Fibroblast of gingiva (primary cell): ENCODE measurements at regions not wholly inside any gene's neighbourhood (a gene's known extent, or its start where the extent isn't known, plus 50 kb on each side); places are given as distances from the start of the nearest gene placed in this dataset.

Source experiments
- DNase-seq: peaks from one replicate; pipeline ENCODE4 v3.0.0-alpha.2; 2011; ENCODE audit warnings: low read depth

DNA sequence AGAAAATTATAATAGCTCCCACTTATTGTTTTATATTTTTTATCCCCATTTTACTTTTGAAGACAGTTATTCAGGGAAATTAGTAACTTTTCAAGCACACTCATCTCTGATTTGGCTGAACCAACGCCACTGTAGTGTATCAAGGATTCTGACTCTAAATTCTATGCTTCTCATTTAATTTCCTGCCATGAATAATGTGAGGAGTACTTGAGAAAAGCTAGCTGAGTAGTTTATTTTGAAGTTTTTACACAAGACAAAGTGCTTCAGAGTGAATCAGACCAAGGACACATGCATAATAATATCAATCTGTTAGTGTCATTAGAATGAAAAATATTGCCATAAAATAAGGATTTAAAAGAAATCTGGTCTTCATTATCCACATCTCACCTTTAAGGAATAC lies 329.9 kb downstream of the SLITRK6 start:
- no peak for DNase-seq

DNA sequence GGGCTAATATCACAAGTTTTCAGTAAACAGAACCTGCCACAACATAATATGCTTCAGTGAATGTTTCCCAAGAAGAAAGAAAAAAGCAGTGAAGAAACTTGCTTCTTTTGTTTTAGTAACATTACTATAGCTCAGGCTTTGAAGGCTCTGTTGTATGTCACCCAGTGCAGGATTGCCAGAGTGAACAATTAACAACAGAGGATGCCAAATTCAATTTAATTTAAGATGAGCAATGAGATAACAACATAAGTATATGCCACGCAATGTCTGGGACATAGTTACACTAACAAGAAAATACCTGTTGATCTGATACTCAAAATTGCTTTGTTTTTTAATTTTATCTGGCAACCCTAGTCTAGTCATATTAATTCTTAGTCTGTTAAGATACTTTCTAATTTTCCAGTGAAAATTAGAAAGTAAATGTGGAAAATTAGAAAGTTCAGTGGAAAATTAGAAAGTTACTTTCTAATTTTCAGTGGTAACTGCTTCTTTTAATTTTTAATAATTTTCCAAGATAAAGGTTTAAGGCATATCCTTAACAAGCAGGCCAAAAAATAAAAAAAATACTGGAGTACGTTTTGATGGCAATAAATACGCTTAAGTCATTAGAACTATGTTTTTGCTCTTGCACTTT lies 336.3 kb downstream of the SLITRK6 start:
- DNase-seq: no peak

DNA sequence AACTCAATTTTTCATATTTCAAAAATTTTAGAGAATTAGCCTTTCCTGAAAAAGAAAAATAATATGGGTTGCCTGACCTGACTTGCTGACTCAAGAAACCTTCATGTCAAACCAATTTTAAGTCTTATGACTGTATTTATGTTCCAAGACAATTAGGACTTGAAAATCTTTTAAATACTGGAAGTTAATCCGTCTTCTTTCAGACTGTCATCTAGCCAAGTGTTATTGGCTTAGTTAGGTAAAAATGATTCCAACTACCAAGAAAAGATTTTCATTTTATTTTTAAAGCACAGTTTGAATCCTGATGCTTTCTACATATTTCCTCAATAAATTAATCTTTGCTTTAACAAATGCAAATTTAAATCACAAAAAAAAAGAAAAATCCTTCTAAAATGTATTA lies 337.6 kb downstream of the SLITRK6 start:
- no peak for DNase-seq

DNA sequence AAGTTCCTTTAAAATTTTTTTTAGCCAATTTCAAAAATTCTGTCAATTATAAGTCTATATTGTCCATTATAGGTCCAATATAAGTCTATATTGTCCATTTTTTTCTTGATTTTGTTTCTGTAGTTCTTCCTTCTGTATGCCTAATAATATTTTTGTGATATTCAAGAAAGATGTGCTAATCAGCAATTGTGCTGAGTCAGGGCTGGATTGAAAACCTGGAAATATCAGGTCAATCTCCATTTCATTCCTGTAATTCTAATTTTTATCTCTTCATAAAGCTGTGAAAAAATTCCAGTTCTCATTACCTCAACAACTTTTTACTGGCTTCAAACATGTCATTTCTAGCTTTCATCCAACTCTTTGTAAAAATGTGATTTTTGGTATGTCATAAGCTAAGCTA lies 353.7 kb downstream of the SLITRK6 start:
- DNase-seq: no peak

DNA sequence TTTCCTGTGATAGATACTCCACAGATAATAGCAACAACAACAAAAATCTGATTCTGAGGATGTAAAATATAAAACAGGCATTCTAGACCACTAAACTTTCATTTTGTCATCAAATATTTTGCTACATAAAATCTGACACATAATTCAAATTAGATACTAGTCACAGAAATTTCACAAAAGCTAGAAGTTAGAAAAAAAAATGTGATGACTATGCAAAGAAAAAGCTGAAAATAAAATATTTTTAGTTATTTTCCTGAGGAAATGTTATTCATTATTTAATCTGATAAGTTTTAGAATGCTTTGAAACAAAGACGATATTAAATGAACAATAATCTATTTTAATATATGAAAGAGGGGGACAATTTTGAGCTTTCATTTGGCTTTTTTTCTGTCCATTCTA lies 357.2 kb downstream of the SLITRK6 start:
- DNase-seq: no peak

DNA sequence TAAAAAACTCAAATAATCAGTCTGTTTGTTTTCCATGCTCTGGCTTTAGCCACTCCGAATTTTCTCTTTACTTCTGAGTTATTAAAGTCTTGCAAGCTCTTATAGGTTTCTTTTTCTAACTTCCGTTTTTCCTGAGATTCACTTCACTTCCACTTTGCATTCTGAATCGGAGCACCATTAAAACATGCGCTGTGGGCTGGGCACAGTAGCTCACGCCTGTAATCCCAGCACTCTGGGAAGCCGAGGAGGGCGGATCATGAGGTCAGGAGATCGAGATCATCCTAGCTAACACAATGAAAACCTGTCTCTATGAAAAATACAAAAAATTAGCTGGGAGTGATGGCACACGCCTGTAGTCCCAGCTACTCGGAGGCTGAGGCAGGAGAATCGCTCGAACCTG lies 357.9 kb downstream of the SLITRK6 start:
- no peak for DNase-seq

DNA sequence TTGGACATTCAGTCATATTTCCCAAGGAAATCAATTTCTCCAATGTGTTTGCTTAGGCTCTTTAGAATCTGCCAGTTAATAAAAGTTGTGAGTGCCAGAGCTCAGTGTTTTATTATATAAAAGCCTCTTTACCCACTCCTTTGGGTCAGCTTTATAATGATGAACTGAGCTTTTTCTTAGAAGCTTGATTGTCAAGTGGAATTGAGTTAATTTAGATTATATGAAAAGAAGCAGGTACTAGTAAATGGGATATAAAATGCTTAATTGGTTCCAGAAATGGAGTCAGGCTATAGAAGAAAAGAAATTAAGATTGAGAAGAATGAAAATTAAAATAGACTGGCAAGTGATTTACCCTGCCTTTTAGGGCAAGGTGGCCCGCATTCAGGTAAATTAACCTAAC lies 363.2 kb downstream of the SLITRK6 start:
- no peak for DNase-seq

DNA sequence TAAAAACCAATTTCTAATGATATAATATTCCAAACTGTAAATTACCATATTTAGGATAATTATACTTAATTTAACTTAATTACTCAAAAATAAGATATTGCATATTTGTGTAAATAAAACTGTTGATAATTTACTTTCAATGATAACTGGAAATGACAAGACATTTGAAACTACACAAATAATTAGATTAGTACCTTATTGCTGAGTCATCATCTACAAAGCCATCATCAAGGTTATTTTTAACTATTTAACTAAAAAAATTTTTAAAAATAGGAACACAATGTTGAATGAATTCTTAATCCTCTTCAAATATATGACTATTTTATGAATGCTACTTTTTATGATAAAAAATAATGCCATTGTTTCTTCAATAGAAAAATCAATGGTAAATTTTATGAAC lies 364.3 kb downstream of the SLITRK6 start:
- no peak for DNase-seq

DNA sequence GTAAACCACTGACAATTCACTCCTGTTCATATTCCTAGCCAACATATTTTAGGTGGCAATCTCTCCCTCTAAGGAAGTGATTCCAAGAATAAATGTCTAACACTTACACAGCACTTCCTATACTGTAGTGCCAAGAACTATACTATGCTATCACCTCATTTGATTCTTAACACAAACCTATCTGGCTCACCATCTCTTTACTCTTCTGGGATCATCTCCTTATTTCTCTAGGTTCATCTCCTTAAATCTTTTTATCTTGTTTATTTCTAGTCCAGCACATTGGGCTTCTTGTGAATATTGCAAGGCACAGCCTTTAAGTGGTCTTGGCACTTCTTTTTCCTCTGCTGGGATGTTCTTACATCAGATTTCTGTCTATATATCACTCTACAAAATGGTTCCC lies 366.3 kb downstream of the SLITRK6 start:
- DNase-seq: no peak

DNA sequence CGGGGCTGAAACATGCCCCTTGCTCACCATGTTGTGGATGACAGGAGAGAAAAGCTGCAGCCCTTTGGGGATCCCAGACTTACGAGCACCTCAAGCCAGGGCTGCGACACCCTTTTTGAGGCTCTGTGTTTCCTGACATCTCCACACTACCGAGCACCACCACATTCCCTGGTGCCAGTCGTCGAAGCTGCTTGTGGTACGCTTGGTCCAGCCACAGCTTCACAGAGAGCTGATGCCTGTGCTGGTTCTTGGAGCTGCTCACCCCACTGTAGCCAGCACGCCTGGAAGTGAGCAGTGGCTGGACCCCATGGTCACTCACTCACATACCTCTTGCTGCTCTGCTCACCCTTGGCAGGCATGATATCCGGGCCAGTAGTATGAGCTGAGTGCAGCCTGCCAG lies 367.5 kb downstream of the SLITRK6 start:
- no peak for DNase-seq

DNA sequence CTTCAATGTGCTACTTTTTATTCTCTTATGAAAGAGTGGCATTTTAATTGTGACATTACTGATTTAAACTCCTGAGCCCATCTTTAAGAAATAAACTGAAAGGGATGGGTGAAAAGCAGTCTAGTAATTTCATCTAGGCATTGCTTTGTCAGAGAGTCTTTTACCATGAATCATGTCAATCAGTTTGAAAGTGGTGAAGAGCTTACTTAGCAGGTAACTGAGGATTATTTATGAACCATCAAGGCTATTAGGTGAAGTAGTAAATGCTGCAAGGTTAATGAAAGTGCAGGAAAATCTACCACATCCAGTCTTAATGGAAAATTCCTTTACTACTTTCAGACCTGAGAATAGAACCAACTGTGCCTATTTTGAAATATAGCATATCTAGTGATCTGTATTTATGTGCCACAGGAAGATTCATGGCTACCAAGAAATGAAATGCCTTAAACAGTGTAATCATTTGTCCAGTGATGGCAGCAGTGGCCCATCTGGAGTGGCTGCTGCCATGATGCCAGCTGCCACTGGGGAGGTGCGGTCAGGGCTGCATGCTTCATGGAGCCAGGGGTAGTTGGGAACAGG lies 368.9 kb downstream of the SLITRK6 start:
- DNase-seq: no peak

DNA sequence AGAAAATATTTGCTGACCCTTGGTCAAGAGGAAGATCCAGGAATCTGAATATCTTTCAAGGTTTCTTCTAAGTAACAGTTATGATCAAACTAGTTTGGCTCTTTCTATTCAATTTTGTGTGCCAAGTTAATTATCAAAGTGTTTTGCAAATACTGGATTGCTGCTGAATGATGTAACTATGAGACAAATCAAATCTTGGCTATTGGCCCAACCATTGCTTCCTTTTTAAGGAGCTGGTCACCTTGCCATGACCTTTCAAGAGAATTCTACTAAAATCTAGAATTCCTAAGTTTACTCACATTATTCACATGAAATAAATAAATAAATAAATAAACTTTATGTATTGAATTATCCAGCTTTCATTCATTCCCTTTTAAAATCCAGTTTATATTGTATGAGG lies 371.8 kb downstream of the SLITRK6 start:
- no peak for DNase-seq

DNA sequence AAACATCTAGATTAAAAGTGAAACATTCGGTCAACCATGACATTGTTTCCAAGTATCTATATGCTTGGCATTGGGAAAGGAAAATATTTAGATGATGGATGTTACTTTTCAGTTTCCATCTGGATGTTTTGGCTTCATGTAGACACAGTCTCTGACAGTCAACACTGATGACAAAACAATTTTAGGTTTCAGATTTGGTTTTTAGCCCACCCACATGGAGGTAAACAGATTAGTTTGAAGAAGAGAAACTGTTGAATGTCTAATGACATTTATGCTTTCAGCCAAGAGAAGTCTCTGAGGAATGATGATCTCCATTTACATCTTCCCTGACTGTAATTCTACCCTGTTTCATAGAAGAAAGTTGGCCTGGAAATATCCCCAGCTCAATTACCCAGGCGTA lies 379.1 kb downstream of the SLITRK6 start:
- peak; percentile 4 for DNase-seq

DNA sequence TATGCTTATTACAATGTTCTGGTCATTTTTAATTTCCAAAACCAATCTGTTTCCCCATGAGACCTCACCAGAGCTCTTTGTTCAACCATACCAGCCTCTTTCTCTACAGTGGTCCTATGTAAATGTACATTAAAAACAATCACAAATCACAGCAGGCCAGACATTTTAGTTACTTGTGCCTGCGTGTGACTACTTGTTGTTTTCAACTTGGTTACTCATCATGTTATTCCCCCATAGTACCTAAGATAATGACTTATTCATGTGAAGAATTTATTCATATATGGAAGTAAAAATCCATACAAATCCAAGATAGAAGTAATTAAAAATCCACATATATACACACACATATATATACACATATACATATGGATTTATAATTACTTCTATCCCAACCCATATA lies 379.6 kb downstream of the SLITRK6 start:
- DNase-seq: no peak

DNA sequence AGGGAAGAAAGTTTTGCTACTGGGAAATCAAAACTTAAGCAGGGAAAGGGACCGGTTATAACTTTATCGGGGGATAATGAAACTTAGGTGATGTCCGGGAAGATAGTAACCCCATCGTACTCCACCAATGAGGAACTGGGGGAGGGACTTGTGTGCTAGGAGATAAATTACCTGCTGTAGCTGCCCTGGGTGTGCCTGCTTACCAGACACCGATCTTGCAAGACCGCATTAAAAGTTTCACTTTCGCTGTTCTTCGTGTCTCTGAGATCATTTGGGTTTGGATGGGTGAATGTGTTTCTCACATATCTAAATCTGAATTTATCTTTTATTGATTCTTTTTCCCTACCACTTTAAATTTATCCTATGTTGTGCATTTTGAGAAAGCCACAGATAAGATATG lies 381.4 kb downstream of the SLITRK6 start:
- DNase-seq: no peak

DNA sequence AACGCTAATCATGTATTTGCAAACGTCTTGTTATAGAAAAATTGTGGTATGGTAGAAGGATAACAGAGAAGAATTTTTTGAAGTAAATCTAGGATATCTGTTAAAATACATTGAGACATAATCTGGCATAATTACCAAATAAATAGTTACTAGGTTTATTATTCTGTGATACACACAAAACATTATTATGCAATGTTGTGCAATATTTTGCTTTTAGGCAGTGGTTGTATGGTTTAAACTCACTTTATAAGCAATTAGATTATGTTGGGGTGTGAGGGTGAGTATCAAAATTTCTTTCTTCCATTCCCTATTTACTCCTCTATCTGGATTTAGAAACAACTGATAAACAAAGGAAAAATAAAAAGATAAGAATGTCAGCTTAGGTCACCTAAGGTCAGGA lies 385.6 kb downstream of the SLITRK6 start:
- DNase-seq: peak; percentile 13

DNA sequence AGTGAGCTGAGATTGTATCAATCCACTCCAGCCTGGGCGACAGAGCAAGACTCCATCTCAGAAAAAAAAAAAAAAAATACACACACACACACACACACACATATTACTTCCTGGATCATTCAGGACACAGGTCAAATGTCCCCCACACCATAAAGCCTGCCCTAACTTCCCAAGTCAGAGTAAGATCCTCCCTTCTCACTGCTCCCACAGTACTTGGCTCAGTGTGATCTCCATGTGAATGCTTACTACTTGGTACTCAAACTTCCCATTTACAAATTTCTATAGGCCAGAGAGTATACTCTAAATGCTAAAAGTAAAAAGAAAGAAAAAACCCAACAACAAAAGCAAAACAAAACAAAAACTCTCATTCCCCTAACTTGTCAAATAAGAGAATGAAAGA lies 386.8 kb downstream of the SLITRK6 start:
- no peak for DNase-seq

DNA sequence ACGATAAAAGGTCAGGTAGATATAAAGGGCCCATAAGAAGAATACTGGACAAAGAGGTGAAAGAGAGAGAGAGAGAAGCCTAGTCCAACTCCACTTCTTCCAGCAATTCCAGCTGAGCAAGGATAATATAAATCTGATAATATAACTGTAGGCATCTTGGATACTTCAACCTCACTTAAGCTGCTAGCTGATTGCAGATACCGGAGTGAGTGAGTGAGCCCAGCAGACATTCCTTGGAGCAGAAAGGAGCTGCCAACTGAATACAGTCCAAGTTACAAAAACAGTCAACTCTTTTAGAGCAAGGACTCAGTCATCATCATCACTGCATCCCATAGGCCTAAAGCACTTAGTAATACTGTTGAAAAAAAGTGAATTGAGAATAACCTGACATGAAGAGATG lies 387.6 kb downstream of the SLITRK6 start:
- peak; percentile 5 for DNase-seq

DNA sequence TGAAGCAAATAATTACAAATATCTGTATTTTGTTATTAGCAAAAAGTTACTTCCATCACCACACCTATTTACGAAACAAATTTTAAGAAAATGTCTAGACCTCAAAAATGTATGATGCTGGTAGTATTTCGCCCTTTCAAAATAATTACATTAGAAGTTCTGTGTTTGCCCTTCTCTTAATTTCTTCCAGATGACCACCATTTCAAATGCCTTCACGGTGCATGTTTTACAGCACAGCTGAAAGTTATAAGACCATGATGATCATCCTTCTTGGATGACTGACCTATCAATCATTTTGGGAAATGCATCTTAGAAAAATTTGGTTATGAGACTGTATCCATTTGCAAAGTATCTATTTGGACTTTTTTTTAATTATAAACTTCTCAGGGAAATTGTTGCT lies 390.8 kb downstream of the SLITRK6 start:
- DNase-seq: peak; percentile 30

DNA sequence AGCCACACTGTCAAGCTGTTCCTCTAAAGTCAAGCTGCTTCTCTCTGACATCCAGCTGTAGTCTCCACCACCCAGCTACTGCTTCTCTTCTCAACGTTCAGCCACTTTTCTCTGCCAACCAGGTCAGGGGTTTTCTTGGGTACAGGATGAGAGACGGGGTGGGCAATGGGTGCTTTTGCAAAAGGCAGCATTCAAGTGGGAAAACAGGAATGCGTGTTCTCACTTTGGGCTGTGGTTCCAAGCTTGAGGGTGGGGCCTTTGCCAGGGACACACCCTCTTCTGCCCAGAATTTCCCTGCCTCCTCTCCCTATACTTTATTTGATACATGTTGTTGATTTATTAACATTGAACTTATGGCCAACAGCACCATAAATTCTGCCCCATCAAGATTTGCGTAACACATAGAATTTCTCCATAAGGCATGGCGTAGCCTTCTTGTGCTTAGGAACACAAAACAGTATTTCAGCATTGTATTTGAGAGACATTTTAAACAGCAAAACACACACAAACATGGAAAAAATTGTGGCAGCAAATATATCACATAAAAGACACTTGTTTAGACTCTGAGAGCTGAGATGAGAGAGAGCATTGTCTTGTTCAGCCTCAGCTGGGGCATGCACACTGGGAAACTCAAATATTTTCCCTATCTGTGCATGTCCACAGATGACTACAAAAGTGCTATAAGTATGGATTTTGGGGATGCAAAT lies 392.8 kb downstream of the SLITRK6 start:
- DNase-seq: no peak

DNA sequence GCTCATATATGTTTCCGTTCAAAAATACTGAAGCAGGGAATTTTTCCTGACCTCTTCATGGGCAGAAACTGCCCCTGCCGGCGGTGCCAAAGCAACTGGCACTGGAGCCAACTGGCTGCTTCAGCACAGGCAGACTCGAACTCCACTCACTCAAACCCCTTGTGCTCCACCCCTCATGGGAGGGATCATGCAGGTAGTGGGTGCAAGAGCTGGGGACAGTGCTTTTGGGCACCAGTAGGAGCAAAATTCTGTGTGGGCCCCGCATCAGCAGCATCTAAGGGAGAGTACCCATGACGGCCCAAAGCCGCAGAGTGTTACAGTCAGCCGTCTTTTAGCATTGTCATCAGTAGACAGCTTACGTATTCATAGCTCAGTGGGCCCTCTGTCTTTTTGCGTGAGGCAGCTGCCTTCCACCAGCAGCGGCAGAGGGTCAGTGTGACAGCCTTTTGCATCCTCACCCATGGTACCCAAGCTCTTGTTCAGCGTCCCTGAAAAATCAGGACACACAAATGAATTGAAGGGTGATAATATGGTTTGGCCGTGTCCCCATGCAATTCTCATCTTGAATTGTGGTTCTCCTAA lies 393.8 kb downstream of the SLITRK6 start:
- DNase-seq: no peak

DNA sequence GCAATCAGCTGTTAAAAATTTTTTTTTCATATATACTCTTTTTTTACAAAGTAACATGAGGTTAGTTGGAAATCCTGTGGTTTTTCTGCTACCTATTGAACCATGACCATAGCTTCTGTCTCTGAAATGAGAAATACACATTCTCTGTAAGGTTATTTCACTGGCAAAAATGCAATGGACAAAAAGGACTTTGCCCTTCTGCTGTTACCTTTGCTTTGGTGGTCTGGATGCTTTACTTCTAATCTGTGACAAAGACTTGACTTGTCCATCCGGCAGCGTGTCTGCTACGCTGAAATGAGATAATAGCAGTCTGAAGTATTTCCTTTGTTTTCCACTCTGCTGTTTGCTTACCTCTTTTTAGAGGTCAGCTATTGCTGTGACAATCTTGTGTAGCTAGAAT lies 412.8 kb downstream of the SLITRK6 start:
- no peak for DNase-seq

DNA sequence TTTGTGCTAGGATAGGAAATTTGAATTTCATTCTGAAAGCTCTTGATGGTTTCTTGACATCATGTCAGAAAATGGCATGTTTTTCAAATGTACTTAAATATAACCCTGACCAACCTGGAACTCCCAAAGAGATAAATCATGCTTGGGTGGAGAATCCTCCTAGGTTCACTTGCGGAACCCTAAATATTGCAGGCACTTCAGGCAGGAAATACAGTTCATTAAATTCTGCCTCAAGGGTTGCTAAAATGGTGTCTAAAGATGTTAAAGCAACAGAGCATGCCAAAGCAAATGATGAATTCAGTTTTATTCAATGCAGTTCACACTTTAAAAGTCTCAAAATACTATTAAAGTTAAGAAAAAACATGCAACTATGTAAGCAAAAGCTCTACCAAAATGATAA lies 415.9 kb downstream of the SLITRK6 start:
- DNase-seq: no peak

DNA sequence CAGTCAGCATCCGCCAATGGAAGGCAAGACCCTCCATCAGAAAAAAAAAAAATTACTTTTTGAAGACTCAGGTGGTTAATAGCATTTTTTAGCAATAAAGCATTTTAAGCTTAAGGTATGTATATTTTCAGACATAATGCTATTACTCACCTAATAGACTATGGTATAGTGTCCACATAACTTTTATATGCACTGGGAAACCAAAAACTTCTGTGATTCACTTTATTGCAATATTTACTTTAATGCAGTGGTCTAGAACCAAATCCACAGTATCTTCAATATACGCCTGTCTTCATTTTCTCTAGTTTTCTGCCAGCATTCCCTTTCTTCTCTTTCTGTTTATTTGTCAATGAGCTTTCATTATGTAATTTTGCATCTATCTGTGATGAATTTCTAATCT lies 418.1 kb downstream of the SLITRK6 start:
- DNase-seq: no peak
